Activated naive CD8-positive, alpha-beta T cell treated with anti-CD3 and anti-CD28 coated beads for 36 hours (primary cell): ENCODE measurements at regions not wholly inside any gene's neighbourhood (a gene's known extent, or its start where the extent isn't known, plus 50 kb on each side); places are given as distances from the start of the nearest gene placed in this dataset.

Experiments
- DNase-seq: peaks from one replicate; pipeline ENCODE4 v3.0.0; 2021
- H3K27ac Mint-ChIP-seq: one replicate; pipeline ENCODE4 v1.8.0; 2022; ENCODE audit warnings: mild to moderate bottlenecking, moderate library complexity, mixed read lengths
- H3K27me3 Mint-ChIP-seq: one replicate; pipeline ENCODE4 v1.8.0; 2022; ENCODE audit warnings: mild to moderate bottlenecking, mixed read lengths
- H3K36me3 Mint-ChIP-seq: one replicate; pipeline ENCODE4 v1.8.0; 2021; ENCODE audit warnings: mild to moderate bottlenecking, mixed read lengths
- H3K4me1 Mint-ChIP-seq: one replicate; pipeline ENCODE4 v1.8.0; 2021; ENCODE audit warnings: mixed read lengths
- H3K4me3 Mint-ChIP-seq: one replicate; pipeline ENCODE4 v1.8.0; 2022; ENCODE audit warnings: mild to moderate bottlenecking, moderate library complexity, mixed read lengths
- H3K9me3 Mint-ChIP-seq: one replicate; pipeline ENCODE4 v1.8.0; 2022; ENCODE audit warnings: mixed read lengths

DNA sequence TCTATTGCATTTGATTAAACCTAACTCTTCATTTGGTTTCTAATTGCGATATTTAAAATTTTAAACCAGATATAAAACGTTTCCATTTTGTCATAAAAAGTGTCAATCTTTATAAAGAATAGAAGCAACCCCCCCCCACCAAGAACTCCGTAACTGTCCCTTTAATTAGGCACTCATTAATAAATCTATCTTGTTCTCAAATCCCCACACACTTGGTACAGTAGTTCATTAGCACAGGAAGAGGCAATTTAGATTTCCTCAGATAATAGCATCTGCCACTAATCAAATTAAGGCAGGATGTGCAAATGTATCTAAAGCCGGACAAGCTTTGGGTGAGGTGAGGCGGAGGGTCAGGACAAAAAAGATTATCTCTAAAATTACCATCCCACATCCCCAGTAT, 1143.3 kb upstream of the AUTS2 start:
- H3K4me3 Mint-ChIP-seq, result no peak overlapping the region
- peaks cover 3% of the 10 kb centered on the region for H3K36me3 Mint-ChIP-seq
- no peak for DNase-seq
- peaks cover 19% of the 10 kb centered on the region for H3K9me3 Mint-ChIP-seq
- H3K4me1 Mint-ChIP-seq, result no peaks in the 10 kb centered on the region
- no peaks in the 10 kb centered on the region for H3K27me3 Mint-ChIP-seq
- H3K27ac Mint-ChIP-seq, result no peak overlapping the region

DNA sequence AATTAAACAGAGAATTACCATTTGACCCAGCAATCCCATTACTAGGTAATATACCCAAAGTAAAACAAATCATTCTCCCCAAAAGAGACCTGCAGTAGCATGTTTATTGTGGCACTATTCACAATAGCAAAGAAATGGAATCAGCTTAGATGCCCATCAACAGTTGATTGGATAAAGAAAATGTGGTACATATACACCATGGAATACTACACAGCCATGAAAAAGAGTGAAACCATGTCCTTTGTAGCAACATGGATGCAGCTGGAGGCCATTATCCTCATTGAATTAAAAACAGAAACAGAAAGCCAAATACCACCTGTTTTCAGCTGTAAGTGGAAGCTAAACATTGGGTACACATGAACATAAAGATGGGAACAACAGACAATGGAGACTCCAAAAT, 1141.8 kb upstream of the AUTS2 start:
- H3K4me3 Mint-ChIP-seq, result no peak overlapping the region
- no peak for DNase-seq
- no peaks in the 10 kb centered on the region for H3K4me1 Mint-ChIP-seq
- no peaks in the 10 kb centered on the region for H3K27me3 Mint-ChIP-seq
- H3K27ac Mint-ChIP-seq, result no peak overlapping the region
- H3K9me3 Mint-ChIP-seq, result peaks cover 19% of the 10 kb centered on the region
- peaks cover 3% of the 10 kb centered on the region for H3K36me3 Mint-ChIP-seq

DNA sequence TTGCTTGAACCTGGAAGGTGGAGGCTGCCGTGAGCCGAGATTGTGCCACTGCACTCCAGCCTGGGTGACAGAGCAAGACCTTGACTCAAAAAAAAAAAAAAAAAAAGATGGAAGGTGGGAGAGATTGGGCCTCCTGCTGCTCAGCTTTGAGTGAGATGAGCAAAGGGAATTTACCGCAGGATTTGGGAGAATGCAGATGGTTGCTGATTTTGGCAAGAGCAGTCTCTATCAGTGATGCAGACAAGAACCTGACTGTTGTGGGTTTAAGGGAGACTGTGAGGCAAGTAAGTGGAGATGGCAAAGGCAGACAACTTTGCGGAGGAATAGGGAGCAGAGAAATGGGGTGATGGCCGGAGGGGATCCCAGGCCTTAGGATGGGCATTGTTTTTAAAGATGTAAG, 1140.8 kb upstream of the AUTS2 start:
- H3K27me3 Mint-ChIP-seq, result no peaks in the 10 kb centered on the region
- DNase-seq, result no peak
- H3K27ac Mint-ChIP-seq, result no peak overlapping the region
- no peaks in the 10 kb centered on the region for H3K4me1 Mint-ChIP-seq
- peaks cover 19% of the 10 kb centered on the region for H3K9me3 Mint-ChIP-seq
- no peak overlapping the region for H3K4me3 Mint-ChIP-seq
- H3K36me3 Mint-ChIP-seq, result peaks cover 3% of the 10 kb centered on the region

DNA sequence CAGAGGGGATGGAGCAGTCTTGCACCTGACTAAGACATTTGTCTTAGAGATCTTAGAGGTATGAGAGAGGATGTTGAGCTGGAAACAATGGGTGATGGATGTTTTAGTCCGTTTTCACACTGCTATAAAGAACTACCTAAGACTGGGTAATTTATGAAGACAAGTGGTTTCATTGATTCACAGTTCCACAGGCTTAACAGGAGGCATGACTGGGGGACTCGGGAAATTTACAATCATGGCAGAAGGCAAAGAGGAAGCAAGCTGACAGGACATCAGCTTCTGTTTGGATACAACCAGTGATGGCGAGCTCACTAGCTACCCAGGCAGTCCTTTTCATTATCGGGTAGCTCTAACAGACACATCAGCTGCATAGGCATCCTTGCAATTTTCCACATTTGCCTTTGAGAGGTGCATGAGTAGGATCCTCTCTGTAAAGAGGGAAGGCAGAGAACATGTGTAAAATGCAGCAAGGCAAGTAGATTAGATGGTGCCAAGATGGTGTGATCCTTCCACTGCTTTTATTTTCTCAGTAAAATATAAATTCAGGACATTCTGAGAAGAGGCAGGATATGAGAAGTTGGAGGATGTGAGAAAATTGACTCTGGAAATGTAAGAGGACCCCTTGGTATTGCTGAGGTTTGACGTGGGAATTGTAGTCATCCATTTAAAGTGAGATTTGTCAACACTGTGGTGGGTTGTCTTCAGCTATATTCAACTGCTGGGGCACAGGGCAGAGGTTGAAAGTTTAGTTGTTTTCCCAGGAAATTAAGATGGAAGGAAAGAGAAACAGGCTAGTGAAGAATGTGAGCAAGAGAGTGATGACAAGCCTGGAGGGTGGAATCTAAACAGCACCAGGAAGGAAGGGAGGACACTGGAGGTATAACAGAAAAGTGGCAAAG, 1140.0 kb upstream of the AUTS2 start:
- Mint-ChIP-seq H3K36me3 (no peaks in the 10 kb centered on the region), H3K27me3 (no peaks in the 10 kb centered on the region), H3K4me3 (no peak overlapping the region), H3K9me3 (peaks cover 15% of the 10 kb centered on the region), H3K4me1 (no peaks in the 10 kb centered on the region), H3K27ac (no peak overlapping the region)
- no peak for DNase-seq

DNA sequence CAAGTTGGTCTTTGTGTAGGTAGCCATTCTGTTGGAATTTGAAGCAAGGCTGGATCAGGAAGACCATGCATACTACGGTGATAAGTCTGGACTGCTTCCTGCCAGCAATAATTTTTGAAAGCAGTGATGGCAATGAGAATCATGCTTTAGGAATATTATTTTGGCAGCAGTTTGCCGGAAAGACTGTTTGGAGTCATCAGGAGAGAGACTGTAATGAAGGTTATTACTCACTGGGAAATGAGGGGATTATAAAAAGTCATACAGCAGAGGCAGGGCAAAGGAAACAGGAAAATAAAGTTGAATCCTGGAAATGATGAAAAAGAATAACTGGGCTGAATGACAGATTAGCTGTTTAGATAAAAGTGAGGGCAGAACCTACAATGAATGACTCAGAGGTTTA, 1136.8 kb upstream of the AUTS2 start:
- Mint-ChIP-seq H3K4me3 (no peak overlapping the region), H3K9me3 (peaks cover 15% of the 10 kb centered on the region), H3K36me3 (no peaks in the 10 kb centered on the region), H3K27me3 (no peaks in the 10 kb centered on the region), H3K4me1 (no peaks in the 10 kb centered on the region), H3K27ac (no peak overlapping the region)
- DNase-seq, result no peak

DNA sequence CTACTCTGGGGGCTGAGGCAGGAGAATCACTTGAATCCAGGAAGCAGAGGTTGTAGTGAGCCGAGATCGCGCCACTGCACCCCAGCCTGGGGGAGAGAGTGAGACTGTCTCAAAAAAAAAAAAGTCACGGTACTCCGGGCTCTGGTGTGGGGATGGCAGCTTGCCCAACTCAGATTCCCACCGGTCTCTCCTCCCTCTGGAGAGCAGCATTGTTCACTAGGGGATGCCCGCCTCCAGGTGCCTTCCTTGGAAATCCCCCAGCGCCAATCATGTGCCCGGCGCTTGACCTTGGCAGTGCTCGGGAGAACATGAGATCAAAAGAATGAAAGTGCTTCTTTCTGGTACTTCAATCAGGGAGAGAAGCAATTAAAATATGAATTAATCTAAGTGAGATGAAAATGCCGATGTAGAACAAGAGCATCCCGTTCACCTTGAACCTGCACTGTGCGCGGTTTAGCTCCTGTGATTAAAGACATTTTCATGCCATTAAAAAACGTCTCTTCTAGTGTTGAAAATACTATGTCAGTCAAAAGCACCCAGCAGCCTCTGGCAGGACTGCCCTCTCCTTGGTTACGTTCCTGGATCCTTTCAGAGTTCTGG, 1127.3 kb upstream of the AUTS2 start:
- Mint-ChIP-seq H3K4me3 (no peak overlapping the region), H3K4me1 (no peaks in the 10 kb centered on the region), H3K27me3 (no peaks in the 10 kb centered on the region), H3K36me3 (no peaks in the 10 kb centered on the region), H3K27ac (no peak overlapping the region), H3K9me3 (peaks cover 8% of the 10 kb centered on the region)
- DNase-seq, result no peak

DNA sequence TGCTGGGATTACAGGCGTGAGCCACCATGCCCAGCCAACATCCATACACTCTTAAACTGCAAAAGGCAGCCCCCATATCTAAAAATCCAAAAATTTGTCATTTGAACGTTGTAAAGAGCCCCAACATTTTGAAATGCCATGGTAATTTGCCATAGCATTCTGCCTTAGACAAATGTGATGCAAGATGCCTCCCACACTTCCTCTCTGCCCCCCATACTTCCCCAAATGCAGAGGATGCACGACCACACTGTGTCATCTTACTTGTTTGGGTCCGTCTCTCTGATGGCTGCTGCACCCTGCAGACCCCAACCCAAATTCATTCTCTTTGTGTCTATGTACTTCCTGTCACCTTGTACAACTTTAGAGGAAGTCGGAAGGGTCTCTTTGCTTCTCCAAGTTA, 1125.6 kb upstream of the AUTS2 start:
- no peaks in the 10 kb centered on the region for H3K36me3 Mint-ChIP-seq
- H3K9me3 Mint-ChIP-seq, result peaks cover 8% of the 10 kb centered on the region
- H3K27ac Mint-ChIP-seq, result no peak overlapping the region
- H3K4me1 Mint-ChIP-seq, result no peaks in the 10 kb centered on the region
- no peaks in the 10 kb centered on the region for H3K27me3 Mint-ChIP-seq
- H3K4me3 Mint-ChIP-seq, result no peak overlapping the region
- DNase-seq, result no peak

DNA sequence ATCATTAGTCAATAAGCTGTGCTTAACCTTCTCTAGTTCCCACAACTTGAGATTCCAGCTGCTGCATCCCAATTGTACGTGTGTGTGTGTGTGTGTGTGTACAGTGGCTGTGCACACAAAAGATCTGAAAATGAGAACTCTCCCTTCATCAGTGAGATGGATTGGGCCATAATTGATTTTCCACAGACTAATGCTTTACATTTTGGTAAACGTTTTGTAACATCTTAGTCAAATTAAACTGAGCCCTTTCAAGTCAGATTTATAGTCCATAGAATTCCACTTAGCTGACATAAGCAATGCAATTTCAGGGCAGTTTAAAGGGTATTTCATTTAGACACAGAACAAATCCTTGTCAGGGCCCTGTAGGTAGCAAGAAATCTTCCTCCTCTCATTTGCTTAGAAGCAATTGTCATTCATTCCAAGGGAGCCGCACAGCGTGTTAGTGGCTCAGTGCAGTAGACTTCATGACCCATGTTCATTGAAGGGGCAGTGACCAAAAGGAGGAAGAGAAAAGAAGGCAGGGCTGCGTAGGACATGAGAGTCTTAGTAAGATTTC, 1123.5 kb upstream of the AUTS2 start:
- peaks cover 2% of the 10 kb centered on the region for H3K9me3 Mint-ChIP-seq
- no peak for DNase-seq
- no peak overlapping the region for H3K4me3 Mint-ChIP-seq
- H3K27ac Mint-ChIP-seq, result no peak overlapping the region
- H3K27me3 Mint-ChIP-seq, result no peaks in the 10 kb centered on the region
- no peaks in the 10 kb centered on the region for H3K4me1 Mint-ChIP-seq
- H3K36me3 Mint-ChIP-seq, result no peaks in the 10 kb centered on the region

DNA sequence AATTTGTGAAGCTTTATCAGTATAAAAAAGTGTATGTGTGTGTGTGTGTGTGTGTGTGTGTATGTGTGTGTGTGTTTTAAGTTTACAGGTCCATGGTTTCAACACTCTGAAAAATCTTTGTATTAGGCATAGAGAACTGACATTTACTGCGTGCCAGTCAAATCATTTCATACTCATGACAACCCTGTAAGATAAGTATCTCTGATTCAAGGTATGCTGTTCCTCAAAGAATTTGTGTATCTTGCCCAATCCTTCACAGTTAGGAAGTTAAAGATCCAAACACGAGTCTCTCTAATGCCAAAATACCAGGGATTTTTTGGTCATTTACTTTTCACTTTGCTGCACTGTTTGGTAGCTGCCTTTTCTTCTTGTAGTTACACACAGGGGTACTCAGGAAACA, 1121.3 kb upstream of the AUTS2 start:
- Mint-ChIP-seq H3K4me1 (no peaks in the 10 kb centered on the region), H3K9me3 (peaks cover 4% of the 10 kb centered on the region), H3K27me3 (no peaks in the 10 kb centered on the region), H3K27ac (no peak overlapping the region), H3K4me3 (no peak overlapping the region), H3K36me3 (no peaks in the 10 kb centered on the region)
- no peak for DNase-seq

DNA sequence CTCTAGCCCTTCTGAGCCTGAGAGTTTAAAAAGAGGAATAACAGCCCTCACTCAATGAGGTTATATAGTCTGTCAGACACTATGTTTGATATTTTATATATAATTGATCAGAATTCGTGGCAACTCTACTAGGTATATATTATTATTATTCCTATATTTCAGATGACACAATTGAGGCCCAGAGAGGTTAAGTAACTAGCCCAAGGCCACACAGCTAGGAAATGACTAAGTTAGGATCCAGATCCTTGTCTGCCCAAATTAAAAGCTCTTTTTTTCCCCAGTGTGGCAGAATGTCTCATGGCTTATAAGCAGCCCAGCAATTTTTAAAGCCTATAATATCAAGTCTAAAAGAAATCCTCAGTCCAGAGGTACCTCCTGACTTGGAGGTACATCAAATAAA, 1119.9 kb upstream of the AUTS2 start:
- Mint-ChIP-seq H3K4me1 (no peaks in the 10 kb centered on the region), H3K27ac (no peak overlapping the region), H3K4me3 (no peak overlapping the region), H3K36me3 (no peaks in the 10 kb centered on the region), H3K27me3 (no peaks in the 10 kb centered on the region), H3K9me3 (peaks cover 7% of the 10 kb centered on the region)
- DNase-seq, result no peak

DNA sequence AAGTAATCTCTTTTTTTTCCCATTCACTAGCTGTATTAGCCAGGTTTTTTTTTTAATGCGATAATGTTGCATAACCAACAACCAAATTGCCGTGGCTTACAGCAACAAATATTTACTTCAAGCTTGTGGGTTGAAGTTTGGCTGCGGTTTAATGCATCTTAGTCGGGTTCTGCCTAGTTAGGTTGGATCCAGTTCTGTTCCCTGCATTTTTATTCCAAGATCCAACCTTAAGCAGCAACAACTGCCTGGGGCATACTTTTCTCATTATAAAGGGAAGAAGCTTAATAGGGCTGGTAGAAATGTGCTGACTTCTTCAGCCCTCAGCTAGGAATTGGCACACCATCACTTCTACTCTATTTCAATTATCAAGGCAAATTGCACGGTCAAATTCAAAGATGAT, 1115.5 kb upstream of the AUTS2 start:
- Mint-ChIP-seq H3K36me3 (no peaks in the 10 kb centered on the region), H3K4me3 (no peak overlapping the region), H3K9me3 (peaks cover 7% of the 10 kb centered on the region), H3K27ac (no peak overlapping the region), H3K27me3 (no peaks in the 10 kb centered on the region), H3K4me1 (no peaks in the 10 kb centered on the region)
- no peak for DNase-seq

DNA sequence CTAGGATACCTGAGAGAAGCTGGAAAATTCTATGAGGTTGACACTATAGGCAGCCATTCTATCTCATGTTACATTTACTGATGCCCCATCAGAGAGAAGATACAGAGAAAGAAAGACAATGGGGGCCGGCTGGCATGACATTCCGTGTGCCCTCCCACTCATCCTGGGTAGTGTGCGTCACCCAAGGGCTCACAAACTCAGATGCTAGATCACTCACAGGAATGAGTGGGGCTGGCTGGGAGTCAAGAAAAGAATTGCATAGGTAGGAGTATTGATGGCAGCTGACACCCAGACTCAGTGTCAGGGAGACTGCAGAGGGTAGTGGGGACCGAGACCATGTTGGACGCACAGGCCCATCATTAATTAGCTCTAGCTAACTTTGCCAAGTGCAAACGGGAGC, 1113.5 kb upstream of the AUTS2 start:
- Mint-ChIP-seq H3K4me1 (no peaks in the 10 kb centered on the region), H3K4me3 (no peak overlapping the region), H3K9me3 (peaks cover 7% of the 10 kb centered on the region), H3K36me3 (no peaks in the 10 kb centered on the region), H3K27ac (no peak overlapping the region), H3K27me3 (no peaks in the 10 kb centered on the region)
- DNase-seq, result no peak

DNA sequence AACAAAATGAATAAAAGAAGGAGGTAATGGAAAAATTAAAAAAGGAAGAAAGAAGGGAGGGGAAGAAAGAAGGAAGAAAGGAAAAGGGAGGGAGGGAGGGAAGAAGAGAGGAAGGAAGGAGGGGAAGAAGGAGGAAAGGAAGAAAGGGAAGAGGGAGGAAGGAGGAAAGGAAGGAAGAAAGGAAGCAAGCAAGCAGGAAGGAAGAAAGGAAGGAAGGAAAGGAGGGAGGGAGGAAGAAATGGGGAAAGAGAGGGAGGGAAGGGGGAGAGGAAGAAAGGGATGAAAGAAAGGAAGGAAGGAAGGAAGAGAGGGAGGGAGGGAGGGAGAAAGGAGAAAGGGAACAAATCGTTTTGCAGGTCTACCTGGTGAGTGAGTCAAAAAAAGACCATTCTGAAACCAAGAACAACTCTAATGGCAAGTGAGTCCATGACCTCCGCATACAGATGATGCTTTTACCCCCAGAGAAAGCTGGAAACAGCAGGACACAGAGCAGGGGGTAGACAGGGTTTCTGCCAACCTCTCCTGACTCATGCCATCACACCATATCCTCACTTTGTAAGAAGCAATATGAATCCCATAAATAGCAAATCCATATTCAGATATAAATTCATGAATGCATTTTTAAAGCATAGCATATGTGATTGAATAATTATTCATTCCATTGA, 1112.9 kb upstream of the AUTS2 start:
- no peaks in the 10 kb centered on the region for H3K36me3 Mint-ChIP-seq
- H3K27me3 Mint-ChIP-seq, result no peaks in the 10 kb centered on the region
- H3K4me1 Mint-ChIP-seq, result no peaks in the 10 kb centered on the region
- H3K9me3 Mint-ChIP-seq, result peaks cover 6% of the 10 kb centered on the region
- H3K4me3 Mint-ChIP-seq, result no peak overlapping the region
- H3K27ac Mint-ChIP-seq, result no peak overlapping the region
- no peak for DNase-seq

DNA sequence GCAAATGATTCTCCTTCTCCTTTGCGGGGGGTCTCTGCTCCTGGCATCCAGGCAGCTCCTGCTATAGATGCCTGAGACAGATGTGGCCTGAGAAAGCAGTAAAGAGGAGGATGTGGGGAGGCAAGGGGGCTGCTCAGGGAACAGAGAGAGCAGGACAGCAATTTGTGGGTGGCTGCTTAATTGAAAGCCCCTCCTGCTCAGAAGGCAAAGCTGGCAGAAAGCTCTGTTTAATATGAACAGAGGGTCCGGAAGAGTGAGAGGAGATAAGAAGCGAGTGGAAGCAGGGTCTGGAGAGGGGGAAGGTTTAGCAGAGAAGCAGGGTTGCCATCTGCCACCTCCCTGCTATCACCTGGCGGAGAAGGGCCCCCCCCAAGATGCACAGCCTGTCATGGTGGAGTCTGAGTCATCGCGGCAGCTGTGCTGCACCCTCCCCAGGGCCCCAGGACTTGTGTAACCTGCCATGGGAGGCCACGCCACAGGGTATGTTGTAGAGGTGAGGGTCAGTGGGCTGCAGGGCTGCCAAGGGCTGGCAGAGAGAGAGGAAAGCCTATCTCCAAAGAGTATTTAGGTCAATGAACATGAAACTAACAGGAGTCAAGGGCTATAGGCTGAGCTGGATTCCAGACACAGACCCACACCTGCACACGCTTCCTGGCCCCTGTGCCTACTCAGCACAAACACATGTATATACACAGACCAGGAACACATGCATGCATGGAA, 1109.8 kb upstream of the AUTS2 start:
- Mint-ChIP-seq H3K27ac (no peak overlapping the region), H3K4me3 (no peak overlapping the region), H3K4me1 (no peaks in the 10 kb centered on the region), H3K27me3 (no peaks in the 10 kb centered on the region), H3K9me3 (peaks cover 2% of the 10 kb centered on the region), H3K36me3 (no peaks in the 10 kb centered on the region)
- DNase-seq, result no peak
